Neural progenitor cell (in vitro differentiated cells): ENCODE measurements at regions not wholly inside any gene's neighbourhood (a gene's known extent, or its start where the extent isn't known, plus 50 kb on each side); places are given as distances from the start of the nearest gene placed in this dataset.

ENCODE experiments used
- DNase-seq: peaks from one replicate; pipeline ENCODE4 v3.0.0-alpha.2; 2016; ENCODE audit warnings: low spot score
- H2AFZ ChIP-seq: fragments of 200-600 bp; sonication (generic); replicated peaks from 2 replicates; pipeline ENCODE4 v1.6.1; 2016; ENCODE audit warnings: antibody characterized with exemption
- H3F3A ChIP-seq: fragments of 200-600 bp; sonication (generic); 2 replicates; pipeline ENCODE4 v1.6.1; 2016; ENCODE audit warnings: antibody characterized with exemption, low read depth
- H3K27ac ChIP-seq: fragments of 200-600 bp; sonication (generic); 2 replicates; pipeline ENCODE4 v1.5.1; 2016; ENCODE audit warnings: mild to moderate bottlenecking
- H3K27me3 ChIP-seq: fragments of 200-600 bp; sonication (generic); 2 replicates; pipeline ENCODE4 v1.6.1; 2016; ENCODE audit warnings: mild to moderate bottlenecking, moderate library complexity
- H3K36me3 ChIP-seq: fragments of 200-600 bp; sonication (generic); 2 replicates; pipeline ENCODE4 v1.5.1; 2016
- H3K4me1 ChIP-seq: fragments of 200-600 bp; sonication (generic); 2 replicates; pipeline ENCODE4 v1.6.1; 2016; ENCODE audit warnings: mixed run types
- H3K4me2 ChIP-seq: fragments of 200-600 bp; sonication (generic); 2 replicates; pipeline ENCODE4 v1.6.1; 2016
- H3K4me3 ChIP-seq: fragments of 200-600 bp; sonication (generic); 2 replicates; pipeline ENCODE4 v1.5.1; 2016
- H3K79me2 ChIP-seq: fragments of 200-600 bp; sonication (generic); 2 replicates; pipeline ENCODE4 v1.6.1; 2016; ENCODE audit warnings: low read depth
- H3K9ac ChIP-seq: fragments of 200-600 bp; sonication (generic); 2 replicates; pipeline ENCODE4 v1.6.1; 2016
- H3K9me3 ChIP-seq: fragments of 200-600 bp; sonication (generic); 2 replicates; pipeline ENCODE4 v1.5.1; 2016; ENCODE audit warnings: low read depth
- H4K20me1 ChIP-seq: fragments of 200-600 bp; sonication (generic); 2 replicates; pipeline ENCODE4 v1.6.1; 2016; ENCODE audit warnings: low read depth
- H3K27ac Mint-ChIP-seq: 3 replicates; pipeline ENCODE4 v1.8.0; 2021; ENCODE audit warnings: mixed read lengths
- H3K27me3 Mint-ChIP-seq: 2 replicates; pipeline ENCODE4 v1.8.0; 2022; ENCODE audit warnings: low read depth, mild to moderate bottlenecking, inconsistent platforms, moderate library complexity, mixed read lengths; ENCODE audit not compliant: insufficient read depth
- H3K36me3 Mint-ChIP-seq: 3 replicates; pipeline ENCODE4 v1.8.0; 2021; ENCODE audit warnings: mixed read lengths
- H3K4me1 Mint-ChIP-seq: 3 replicates; pipeline ENCODE4 v1.8.0; 2021; ENCODE audit warnings: mixed read lengths
- H3K4me3 Mint-ChIP-seq: 3 replicates; pipeline ENCODE4 v1.8.0; 2021; ENCODE audit warnings: mild to moderate bottlenecking, moderate library complexity, mixed read lengths
- H3K9me3 Mint-ChIP-seq: 3 replicates; pipeline ENCODE4 v1.8.0; 2020; ENCODE audit warnings: mixed read lengths
- EZH2 ChIP-seq: fragments of 200-600 bp; sonication (generic); IDR thresholded peaks from 2 replicates; pipeline ENCODE4 v1.6.1; 2017; ENCODE audit warnings: antibody characterized with exemption, mild to moderate bottlenecking, moderate library complexity
- EZH2phosphoT487 ChIP-seq: fragments of 200-600 bp; sonication (generic); IDR thresholded peaks from 2 replicates; pipeline ENCODE4 v1.6.1; 2017; ENCODE audit warnings: antibody characterized with exemption
- TF ChIP-seq, protein P1 (sequence below): fragments of 200-600 bp; sonication (generic); IDR thresholded peaks from 2 replicates; pipeline ENCODE4 v1.5.1; 2017; ENCODE audit warnings: antibody characterized with exemption, mild to moderate bottlenecking

DNA sequence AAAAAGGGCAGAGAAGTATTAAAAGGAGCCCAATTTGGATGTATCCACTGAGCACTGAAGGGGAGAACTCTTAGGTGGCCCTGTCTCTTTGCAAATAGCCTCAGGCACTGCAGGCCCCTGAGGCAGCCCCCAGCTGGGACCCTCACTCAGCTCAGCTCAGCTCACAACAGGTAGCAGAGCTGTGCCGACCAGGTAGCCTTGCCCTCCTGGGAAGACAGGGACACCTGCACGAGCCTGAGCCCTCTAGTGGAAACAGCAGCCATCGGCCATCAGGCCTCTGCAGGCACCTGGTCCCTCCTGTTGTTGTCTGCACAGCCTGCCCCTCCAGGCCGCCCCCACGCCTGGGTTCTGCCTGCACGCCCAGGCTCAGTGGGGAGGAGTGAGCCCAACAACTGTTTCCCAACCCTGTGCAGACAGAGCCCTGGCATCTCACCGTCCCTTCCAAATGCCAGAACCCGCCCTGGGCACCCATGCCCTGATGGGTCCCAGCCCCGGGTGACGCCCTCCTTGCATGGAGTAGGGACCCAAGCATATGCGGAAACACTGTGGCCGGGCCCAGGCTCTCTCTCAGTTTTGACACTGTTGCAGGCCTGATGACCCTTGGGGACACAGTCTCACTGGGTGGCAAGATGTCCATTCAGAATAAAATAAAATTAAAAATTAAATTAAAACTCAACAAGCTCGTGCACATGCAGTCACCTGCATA, 60.0 kb upstream of the AJAP1 start:
- Mint-ChIP-seq H3K27ac (peak overlapping the region; percentile 37), H3K4me1 (no peaks in the 10 kb centered on the region)
- no peaks in the 10 kb centered on the region for H3K27me3 ChIP-seq

DNA sequence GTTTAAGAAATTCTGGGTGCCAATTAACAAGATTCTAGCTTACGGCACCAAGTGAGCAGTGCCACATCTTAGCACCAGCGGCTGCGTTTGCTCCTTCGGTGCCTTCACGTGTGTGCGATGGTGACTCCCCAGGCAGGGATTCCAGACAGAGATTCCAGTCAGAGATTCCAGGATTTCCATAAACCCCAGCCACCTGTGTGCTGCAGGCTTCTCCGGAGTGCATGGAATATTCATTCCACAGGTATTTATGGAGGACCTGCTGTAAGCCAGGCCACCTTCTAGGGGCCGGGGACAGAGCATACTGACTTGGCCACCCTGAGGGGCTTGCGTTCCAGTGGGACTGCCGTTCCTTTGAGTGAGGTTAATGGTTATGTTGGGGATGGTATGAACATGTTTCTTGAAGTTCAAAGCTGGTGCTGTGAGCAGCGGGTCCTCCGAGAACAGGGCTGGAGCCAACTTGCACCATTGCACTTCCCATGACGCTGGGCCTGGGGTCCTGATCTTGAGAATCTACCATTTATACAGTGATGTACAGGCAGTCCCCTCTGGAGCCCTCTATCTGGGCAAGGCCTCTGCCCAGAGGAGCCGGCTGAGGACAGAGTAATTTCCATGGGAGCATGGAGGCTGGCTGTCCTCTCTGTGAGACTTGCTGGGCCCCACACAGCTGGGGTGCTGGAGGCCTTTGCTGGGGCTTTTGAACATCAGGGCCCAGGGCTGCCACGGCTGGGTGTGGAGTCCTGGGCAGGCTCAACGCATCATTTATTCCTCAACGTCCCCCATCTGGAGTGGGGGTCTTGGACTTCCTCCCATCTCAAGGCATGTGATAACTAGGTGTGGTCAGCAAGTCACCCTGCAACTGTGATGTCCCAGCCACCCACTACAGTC, 58.8 kb upstream of the AJAP1 start:
- no peak overlapping the region for H3K27ac Mint-ChIP-seq
- H3K4me1 ChIP-seq = no peaks in the 10 kb centered on the region
- DNase-seq = no peak
- no peaks in the 10 kb centered on the region for H3K36me3 ChIP-seq
- no peak overlapping the region for H2AFZ ChIP-seq
- H4K20me1 ChIP-seq = no peaks in the 10 kb centered on the region
- no peak overlapping the region for H3K4me3 Mint-ChIP-seq
- H3K27me3 Mint-ChIP-seq = peaks cover 9% of the 10 kb centered on the region
- H3K4me2 ChIP-seq = no peak overlapping the region
- TF ChIP-seq, protein P1, sequence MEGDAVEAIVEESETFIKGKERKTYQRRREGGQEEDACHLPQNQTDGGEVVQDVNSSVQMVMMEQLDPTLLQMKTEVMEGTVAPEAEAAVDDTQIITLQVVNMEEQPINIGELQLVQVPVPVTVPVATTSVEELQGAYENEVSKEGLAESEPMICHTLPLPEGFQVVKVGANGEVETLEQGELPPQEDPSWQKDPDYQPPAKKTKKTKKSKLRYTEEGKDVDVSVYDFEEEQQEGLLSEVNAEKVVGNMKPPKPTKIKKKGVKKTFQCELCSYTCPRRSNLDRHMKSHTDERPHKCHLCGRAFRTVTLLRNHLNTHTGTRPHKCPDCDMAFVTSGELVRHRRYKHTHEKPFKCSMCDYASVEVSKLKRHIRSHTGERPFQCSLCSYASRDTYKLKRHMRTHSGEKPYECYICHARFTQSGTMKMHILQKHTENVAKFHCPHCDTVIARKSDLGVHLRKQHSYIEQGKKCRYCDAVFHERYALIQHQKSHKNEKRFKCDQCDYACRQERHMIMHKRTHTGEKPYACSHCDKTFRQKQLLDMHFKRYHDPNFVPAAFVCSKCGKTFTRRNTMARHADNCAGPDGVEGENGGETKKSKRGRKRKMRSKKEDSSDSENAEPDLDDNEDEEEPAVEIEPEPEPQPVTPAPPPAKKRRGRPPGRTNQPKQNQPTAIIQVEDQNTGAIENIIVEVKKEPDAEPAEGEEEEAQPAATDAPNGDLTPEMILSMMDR = no peak
- TF ChIP-seq EZH2phosphoT487 (no peak), EZH2 (no peak)
- no peak overlapping the region for H3K4me3 ChIP-seq
- H3K27me3 ChIP-seq = no peaks in the 10 kb centered on the region
- no peak overlapping the region for H3K27ac ChIP-seq
- no peak overlapping the region for H3K9ac ChIP-seq
- no peaks in the 10 kb centered on the region for H3F3A ChIP-seq
- no peaks in the 10 kb centered on the region for H3K36me3 Mint-ChIP-seq
- H3K4me1 Mint-ChIP-seq = no peaks in the 10 kb centered on the region
- no peaks in the 10 kb centered on the region for H3K9me3 ChIP-seq
- no peaks in the 10 kb centered on the region for H3K79me2 ChIP-seq
- H3K9me3 Mint-ChIP-seq = no peaks in the 10 kb centered on the region

More for the DNA sequence above, 60.0 kb upstream of the AJAP1 start:
- no peaks in the 10 kb centered on the region for H3K9me3 Mint-ChIP-seq
- no peak for TF ChIP-seq EZH2phosphoT487
- no peak for TF ChIP-seq EZH2
- TF ChIP-seq, protein P1 = no peak
- no peaks in the 10 kb centered on the region for H3K36me3 ChIP-seq
- H3K27ac ChIP-seq = no peak overlapping the region
- peaks cover 9% of the 10 kb centered on the region for H3K27me3 Mint-ChIP-seq
- no peak overlapping the region for H3K4me2 ChIP-seq
- no peaks in the 10 kb centered on the region for H3K36me3 Mint-ChIP-seq
- H3K4me3 ChIP-seq = no peak overlapping the region
- DNase-seq = no peak
- H3F3A ChIP-seq = no peaks in the 10 kb centered on the region
- no peaks in the 10 kb centered on the region for H3K9me3 ChIP-seq
- no peak overlapping the region for H2AFZ ChIP-seq
- no peaks in the 10 kb centered on the region for H4K20me1 ChIP-seq
- H3K79me2 ChIP-seq = no peaks in the 10 kb centered on the region
- H3K9ac ChIP-seq = no peak overlapping the region
- H3K4me1 ChIP-seq = no peaks in the 10 kb centered on the region
- H3K4me3 Mint-ChIP-seq = no peak overlapping the region

DNA sequence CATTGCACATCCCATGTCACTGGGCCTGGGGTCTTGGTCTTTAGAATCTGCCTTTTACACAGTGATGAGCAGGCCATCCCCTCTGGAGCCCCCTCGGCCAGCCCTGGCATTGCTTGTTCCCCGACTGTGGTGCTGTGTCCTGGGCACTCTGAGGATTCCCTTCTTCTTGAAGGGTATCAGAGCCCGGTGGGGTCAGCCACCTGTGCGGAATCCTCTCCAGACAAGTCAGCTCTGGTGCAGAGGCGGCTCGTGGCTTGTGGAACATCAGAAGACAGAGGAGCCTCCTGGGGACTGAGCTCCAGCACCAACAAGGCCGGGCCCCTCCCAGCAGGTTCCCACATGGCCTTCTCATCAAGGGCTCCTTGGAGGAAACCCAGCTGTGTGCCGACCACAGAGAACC, 57.9 kb upstream of the AJAP1 start:
- Histone ChIP-seq H3K27ac (no peak overlapping the region), H3K36me3 (no peaks in the 10 kb centered on the region), H4K20me1 (no peaks in the 10 kb centered on the region), H3K27me3 (no peaks in the 10 kb centered on the region), H3K9ac (no peak overlapping the region), H3K4me2 (no peak overlapping the region), H3K9me3 (no peaks in the 10 kb centered on the region), H3F3A (no peaks in the 10 kb centered on the region), H2AFZ (no peak overlapping the region), H3K79me2 (no peaks in the 10 kb centered on the region), H3K4me3 (no peak overlapping the region), H3K4me1 (peaks cover 3% of the 10 kb centered on the region)
- Mint-ChIP-seq H3K4me3 (no peak overlapping the region), H3K4me1 (peaks cover 4% of the 10 kb centered on the region), H3K36me3 (no peaks in the 10 kb centered on the region), H3K27me3 (peaks cover 6% of the 10 kb centered on the region), H3K9me3 (no peaks in the 10 kb centered on the region), H3K27ac (no peak overlapping the region)
- DNase-seq = no peak
- TF ChIP-seq, protein P1 = no peak
- TF ChIP-seq EZH2phosphoT487 = no peak
- TF ChIP-seq EZH2 = no peak
